ENCODE measurements at regions not wholly inside any gene's neighbourhood (a gene's known extent, or its start where the extent isn't known, plus 50 kb on each side); places are given as distances from the start of the nearest gene placed in this dataset.

DNA sequence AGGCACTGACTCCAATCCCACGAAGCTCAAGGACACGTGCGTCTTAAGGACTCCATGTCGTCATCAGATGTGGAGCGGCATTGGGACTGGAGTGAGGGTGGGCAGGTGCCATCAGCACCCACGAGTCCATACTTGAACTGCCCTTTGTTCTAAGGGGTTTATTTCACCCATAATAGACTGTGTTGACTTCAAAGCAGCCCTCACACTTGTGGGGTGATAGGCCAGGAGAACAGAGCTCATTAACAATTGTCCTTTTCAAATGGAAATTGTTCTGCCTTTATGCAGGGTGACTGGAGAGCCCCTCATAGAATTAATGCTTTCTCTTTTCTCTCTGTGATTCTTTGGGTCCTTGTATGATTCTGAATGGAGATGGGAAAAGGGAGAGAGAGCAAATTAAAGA, 376.9 kb upstream of the MGMT start:
- TF ChIP-seq SIN3A (IDR thresholded peaks at IDR 0.05; ENCODE audit: low read depth) (no peak), EGR1 (IDR thresholded peaks at IDR 0.05; ENCODE audit: low read depth) (no peak), POLR2AphosphoS5 (IDR thresholded peaks at IDR 0.05; ENCODE audit: low read depth, low read length) (no peak), JUND (IDR thresholded peaks at IDR 0.05) (no peak), FOSL1 (IDR thresholded peaks at IDR 0.05; ENCODE audit: low read depth) (no peak), YY1 (IDR thresholded peaks at IDR 0.05; ENCODE audit: extremely low read depth, insufficient replicate concordance, low read depth, low read length) (no peak), MAX (IDR thresholded peaks at IDR 0.05) (no peak), RAD21 (IDR thresholded peaks at IDR 0.05; ENCODE audit: low read depth) (no peak), EZH2phosphoT487 (IDR thresholded peaks at IDR 0.05; ENCODE audit: borderline replicate concordance) (no peak), ELF1 (IDR thresholded peaks at IDR 0.05; ENCODE audit: borderline replicate concordance, low read depth) (no peak), CEBPB (IDR thresholded peaks at IDR 0.05; ENCODE audit: low read depth) (no peak), ZBTB33 (IDR thresholded peaks at IDR 0.05; ENCODE audit: extremely low read depth, insufficient replicate concordance, low read length) (no peak), POLR2A (IDR thresholded peaks at IDR 0.05; ENCODE audit: borderline replicate concordance, extremely low read depth, insufficient read depth, insufficient read length) (no peak), EZH2 (IDR thresholded peaks at IDR 0.05) (no peak), ZNF274 (IDR thresholded peaks at IDR 0.05; ENCODE audit: low read depth, low read length) (no peak), CBX3 (IDR thresholded peaks at IDR 0.05; ENCODE audit: low read depth) (no peak)
- Histone ChIP-seq H3K27me3 (ENCODE audit: insufficient read depth, low read length) (no peaks in the 10 kb centered on the region), H3K9me3 (ENCODE audit: control insufficient read depth in 1 of 2, insufficient read depth in 1 of 2, low read depth in 1 of 2, low read length in 2 of 2) (peaks cover 14 to 22% of the 10 kb centered on the region in 2 experiments; a peak in 2 of 4 replicates), H3K36me3 (ENCODE audit: control insufficient read depth in 1 of 2, insufficient read depth in 2 of 2, low read length in 2 of 2) (no peaks in the 10 kb centered on the region), H4K20me1 (ENCODE audit: insufficient read depth) (no peaks in the 10 kb centered on the region), H3K9ac (ENCODE audit: low read length) (no peak overlapping the region), H2AFZ (ENCODE audit: low read depth, low read length, poor library complexity, severe bottlenecking) (no peak overlapping the region), H3K4me1 (ENCODE audit: control insufficient read depth in 1 of 2, insufficient read depth in 2 of 2, low read length in 2 of 2) (no peaks in the 10 kb centered on the region), H3K4me3 (replicated peaks in 1 of 2; ENCODE audit: low read depth in 1 of 2, low read length in 2 of 2) (no peak overlapping the region), H3K27ac (ENCODE audit: low read depth, low read length) (no peak overlapping the region), H3K79me2 (ENCODE audit: insufficient read depth, low read length) (no peaks in the 10 kb centered on the region), H3K9me2 (ENCODE audit: insufficient read depth) (no peaks in the 10 kb centered on the region), H3K4me2 (ENCODE audit: low read length) (no peak overlapping the region)
- ATAC-seq (no peak), DNase-seq (ENCODE audit: low read depth, low spot score) (no peak)
- ChIA-PET RAD21 (ENCODE audit: low non-redundant PET in 1 of 2, low total read pairs in 2 of 2, uncharacterized antibody in 2 of 2, unreplicated experiment in 2 of 2) (no interaction called here), POLR2A (no interaction called here), CTCF (no interaction called here)
- BruUV-seq (replicated peaks) = no TSS peak
- intact Hi-C loops (cut with micrococcal nuclease) = no loop called here
